NCI-H774 (cell line): ENCODE measurements at regions not wholly inside any gene's neighbourhood (a gene's known extent, or its start where the extent isn't known, plus 50 kb on each side); places are given as distances from the start of the nearest gene placed in this dataset.
"Not testable (repeated sequence)": the region's sequence is repeated elsewhere in the genome, so short reads cannot be mapped to it uniquely, and the experiment has no call there.

Experiments used
- DNase-seq: peaks from one replicate; lab custom pipeline; 2025; lab: John Stamatoyannopoulos, UW

- no peak for DNase-seq
These were observed 625.2 kb upstream of the NCAM2 start for GRCh38 chr21:20373031-20373430.

- no peak for DNase-seq
These were observed 621.0 kb upstream of the NCAM2 start for GRCh38 chr21:20377250-20377649.

- DNase-seq: no peak
These were observed 609.8 kb upstream of the NCAM2 start for GRCh38 chr21:20388400-20388799.

- DNase-seq: no peak
These were observed 601.4 kb upstream of the NCAM2 start for GRCh38 chr21:20396798-20397197.

GRCh38 chr21:20404915-20405314 is 593.3 kb upstream of the NCAM2 start:
- no peak for DNase-seq

- no peak for DNase-seq
These were observed 579.9 kb upstream of the NCAM2 start for GRCh38 chr21:20418353-20418752.

- no peak for DNase-seq
These were observed 578.4 kb upstream of the NCAM2 start for GRCh38 chr21:20419772-20420171.

- DNase-seq: no peak
These were observed 573.3 kb upstream of the NCAM2 start for GRCh38 chr21:20424943-20425342.

- no peak for DNase-seq
These were observed 572.4 kb upstream of the NCAM2 start for GRCh38 chr21:20425856-20426255.

GRCh38 chr21:20440338-20440737 is 557.9 kb upstream of the NCAM2 start:
- no peak for DNase-seq

GRCh38 chr21:20443558-20444155 is 554.6 kb upstream of the NCAM2 start:
- DNase-seq: no peak

- no peak for DNase-seq
These were observed 552.2 kb upstream of the NCAM2 start for GRCh38 chr21:20445971-20446370.

GRCh38 chr21:20451046-20451445 is 547.2 kb upstream of the NCAM2 start:
- no peak for DNase-seq

GRCh38 chr21:20452935-20453334 is 545.3 kb upstream of the NCAM2 start:
- no peak for DNase-seq

GRCh38 chr21:20459838-20460237 is 538.4 kb upstream of the NCAM2 start:
- no peak for DNase-seq

GRCh38 chr21:20463362-20463761 is 534.8 kb upstream of the NCAM2 start:
- no peak for DNase-seq

- DNase-seq: no peak
These were observed 528.8 kb upstream of the NCAM2 start for GRCh38 chr21:20469361-20469760.

GRCh38 chr21:20486303-20486702 is 511.9 kb upstream of the NCAM2 start:
- no peak for DNase-seq

- not testable (repeated sequence) for DNase-seq
These were observed 495.3 kb upstream of the NCAM2 start for GRCh38 chr21:20502915-20503314.

GRCh38 chr21:20507783-20508182 is 490.4 kb upstream of the NCAM2 start:
- DNase-seq: no peak

- DNase-seq: no peak
These were observed 486.9 kb upstream of the NCAM2 start for GRCh38 chr21:20511216-20511880.

GRCh38 chr21:20515446-20515845 is 482.8 kb upstream of the NCAM2 start:
- DNase-seq: no peak

GRCh38 chr21:20519076-20519475 is 479.1 kb upstream of the NCAM2 start:
- no peak for DNase-seq

GRCh38 chr21:20522611-20523010 is 475.6 kb upstream of the NCAM2 start:
- DNase-seq: no peak
